ENCODE measurements at regions not wholly inside any gene's neighbourhood (a gene's known extent, or its start where the extent isn't known, plus 50 kb on each side); places are given as distances from the start of the nearest gene placed in this dataset.

GRCh38 chr4:147244786-147245185 lies 236.1 kb upstream of the EDNRA start:
- H3K36me3 ChIP-seq (ENCODE audit: control insufficient read depth in 2 of 2, insufficient read depth in 1 of 2, low read length in 2 of 2), result no peaks in the 10 kb centered on the region
- TF ChIP-seq GFI1B (tag by site-specific recombination; IDR thresholded peaks at IDR 0.05) (no peak), ZNF311 (tag by site-specific recombination; IDR thresholded peaks at IDR 0.05; ENCODE audit: borderline replicate concordance) (no peak), ZNF48 (tag by site-specific recombination; IDR thresholded peaks at IDR 0.05) (no peak), BCL11A (tag by site-specific recombination; IDR thresholded peaks at IDR 0.05; ENCODE audit: low read depth) (no peak), ZNF707 (tag by site-specific recombination; IDR thresholded peaks at IDR 0.05) (no peak), ZNF621 (tag by site-specific recombination; IDR thresholded peaks at IDR 0.05) (no peak), ZNF544 (tag by site-specific recombination; IDR thresholded peaks at IDR 0.05) (no peak), ZNF416 (tag by site-specific recombination; IDR thresholded peaks at IDR 0.05) (no peak), ZNF133 (tag by site-specific recombination; IDR thresholded peaks at IDR 0.05) (no peak), ZNF426 (tag by site-specific recombination; IDR thresholded peaks at IDR 0.05) (no peak), GLI4 (tag by site-specific recombination; IDR thresholded peaks at IDR 0.05) (no peak), PRDM10 (tag by site-specific recombination; IDR thresholded peaks at IDR 0.05) (no peak), ZNF112 (tag by site-specific recombination; IDR thresholded peaks at IDR 0.05) (no peak), ZSCAN5A (tag by site-specific recombination; IDR thresholded peaks at IDR 0.05) (no peak)
- TF ChIP-seq, protein P1, sequence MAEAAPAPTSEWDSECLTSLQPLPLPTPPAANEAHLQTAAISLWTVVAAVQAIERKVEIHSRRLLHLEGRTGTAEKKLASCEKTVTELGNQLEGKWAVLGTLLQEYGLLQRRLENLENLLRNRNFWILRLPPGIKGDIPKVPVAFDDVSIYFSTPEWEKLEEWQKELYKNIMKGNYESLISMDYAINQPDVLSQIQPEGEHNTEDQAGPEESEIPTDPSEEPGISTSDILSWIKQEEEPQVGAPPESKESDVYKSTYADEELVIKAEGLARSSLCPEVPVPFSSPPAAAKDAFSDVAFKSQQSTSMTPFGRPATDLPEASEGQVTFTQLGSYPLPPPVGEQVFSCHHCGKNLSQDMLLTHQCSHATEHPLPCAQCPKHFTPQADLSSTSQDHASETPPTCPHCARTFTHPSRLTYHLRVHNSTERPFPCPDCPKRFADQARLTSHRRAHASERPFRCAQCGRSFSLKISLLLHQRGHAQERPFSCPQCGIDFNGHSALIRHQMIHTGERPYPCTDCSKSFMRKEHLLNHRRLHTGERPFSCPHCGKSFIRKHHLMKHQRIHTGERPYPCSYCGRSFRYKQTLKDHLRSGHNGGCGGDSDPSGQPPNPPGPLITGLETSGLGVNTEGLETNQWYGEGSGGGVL (tag by site-specific recombination; IDR thresholded peaks at IDR 0.05), result no peak
- TF ChIP-seq, protein P2, sequence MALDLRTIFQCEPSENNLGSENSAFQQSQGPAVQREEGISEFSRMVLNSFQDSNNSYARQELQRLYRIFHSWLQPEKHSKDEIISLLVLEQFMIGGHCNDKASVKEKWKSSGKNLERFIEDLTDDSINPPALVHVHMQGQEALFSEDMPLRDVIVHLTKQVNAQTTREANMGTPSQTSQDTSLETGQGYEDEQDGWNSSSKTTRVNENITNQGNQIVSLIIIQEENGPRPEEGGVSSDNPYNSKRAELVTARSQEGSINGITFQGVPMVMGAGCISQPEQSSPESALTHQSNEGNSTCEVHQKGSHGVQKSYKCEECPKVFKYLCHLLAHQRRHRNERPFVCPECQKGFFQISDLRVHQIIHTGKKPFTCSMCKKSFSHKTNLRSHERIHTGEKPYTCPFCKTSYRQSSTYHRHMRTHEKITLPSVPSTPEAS (tag by site-specific recombination; IDR thresholded peaks at IDR 0.05), result no peak
- TF ChIP-seq, protein P3, sequence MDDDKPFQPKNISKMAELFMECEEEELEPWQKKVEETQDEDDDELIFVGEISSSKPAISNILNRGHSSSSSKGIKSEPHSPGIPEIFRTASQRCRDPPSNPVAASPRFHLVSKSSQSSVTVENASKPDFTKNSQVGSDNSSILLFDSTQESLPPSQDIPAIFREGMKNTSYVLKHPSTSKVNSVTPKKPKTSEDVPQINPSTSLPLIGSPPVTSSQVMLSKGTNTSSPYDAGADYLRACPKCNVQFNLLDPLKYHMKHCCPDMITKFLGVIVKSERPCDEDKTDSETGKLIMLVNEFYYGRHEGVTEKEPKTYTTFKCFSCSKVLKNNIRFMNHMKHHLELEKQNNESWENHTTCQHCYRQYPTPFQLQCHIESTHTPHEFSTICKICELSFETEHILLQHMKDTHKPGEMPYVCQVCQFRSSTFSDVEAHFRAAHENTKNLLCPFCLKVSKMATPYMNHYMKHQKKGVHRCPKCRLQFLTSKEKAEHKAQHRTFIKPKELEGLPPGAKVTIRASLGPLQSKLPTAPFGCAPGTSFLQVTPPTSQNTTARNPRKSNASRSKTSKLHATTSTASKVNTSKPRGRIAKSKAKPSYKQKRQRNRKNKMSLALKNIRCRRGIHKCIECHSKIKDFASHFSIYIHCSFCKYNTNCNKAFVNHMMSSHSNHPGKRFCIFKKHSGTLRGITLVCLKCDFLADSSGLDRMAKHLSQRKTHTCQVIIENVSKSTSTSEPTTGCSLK (tag by site-specific recombination; IDR thresholded peaks at IDR 0.05), result no peak
- no peak overlapping the region for H3K27ac ChIP-seq (ENCODE audit: extremely low read depth, low read depth, low read length)
- ChIA-PET POLR2A (no interaction called here), CTCF (no interaction called here)
- H3K4me1 ChIP-seq (ENCODE audit: control insufficient read depth, insufficient read depth, low read length), result no peaks in the 10 kb centered on the region
- H3K4me3 ChIP-seq (ENCODE audit: low read depth, low read length), result no peak overlapping the region
- H3K9me3 ChIP-seq (ENCODE audit: control insufficient read depth, insufficient read depth, low read depth, low read length), result no peaks in the 10 kb centered on the region

All from HEK293 (cell line).